ENCODE measurements at regions not wholly inside any gene's neighbourhood (a gene's known extent, or its start where the extent isn't known, plus 50 kb on each side); places are given as distances from the start of the nearest gene placed in this dataset.

DNA sequence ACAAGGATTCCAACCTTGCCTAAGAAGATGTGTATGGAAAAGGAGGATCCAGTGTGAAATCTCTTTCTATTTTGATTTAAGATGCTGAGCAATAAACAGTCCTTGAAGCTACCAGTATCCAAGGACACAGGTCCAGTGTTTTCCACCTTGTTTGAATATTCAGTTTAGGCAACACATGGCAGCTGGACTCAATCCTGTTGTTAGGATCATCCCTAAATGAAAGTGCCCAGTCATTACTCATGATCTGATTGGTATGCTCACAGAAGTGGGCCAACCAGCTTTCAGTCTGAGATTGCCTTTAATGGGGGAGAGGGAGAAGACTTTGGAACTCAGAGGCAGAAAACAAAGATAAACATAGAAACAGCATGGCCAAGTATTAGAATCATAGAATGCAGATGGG is 355.7 kb upstream of the ADAMTSL1 start:
- TF ChIP-seq, protein P1, sequence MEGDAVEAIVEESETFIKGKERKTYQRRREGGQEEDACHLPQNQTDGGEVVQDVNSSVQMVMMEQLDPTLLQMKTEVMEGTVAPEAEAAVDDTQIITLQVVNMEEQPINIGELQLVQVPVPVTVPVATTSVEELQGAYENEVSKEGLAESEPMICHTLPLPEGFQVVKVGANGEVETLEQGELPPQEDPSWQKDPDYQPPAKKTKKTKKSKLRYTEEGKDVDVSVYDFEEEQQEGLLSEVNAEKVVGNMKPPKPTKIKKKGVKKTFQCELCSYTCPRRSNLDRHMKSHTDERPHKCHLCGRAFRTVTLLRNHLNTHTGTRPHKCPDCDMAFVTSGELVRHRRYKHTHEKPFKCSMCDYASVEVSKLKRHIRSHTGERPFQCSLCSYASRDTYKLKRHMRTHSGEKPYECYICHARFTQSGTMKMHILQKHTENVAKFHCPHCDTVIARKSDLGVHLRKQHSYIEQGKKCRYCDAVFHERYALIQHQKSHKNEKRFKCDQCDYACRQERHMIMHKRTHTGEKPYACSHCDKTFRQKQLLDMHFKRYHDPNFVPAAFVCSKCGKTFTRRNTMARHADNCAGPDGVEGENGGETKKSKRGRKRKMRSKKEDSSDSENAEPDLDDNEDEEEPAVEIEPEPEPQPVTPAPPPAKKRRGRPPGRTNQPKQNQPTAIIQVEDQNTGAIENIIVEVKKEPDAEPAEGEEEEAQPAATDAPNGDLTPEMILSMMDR (IDR thresholded peaks at IDR 0.05; ENCODE audit: insufficient read depth, low read depth, low read length) = no peak
- TF ChIP-seq EZH2 (IDR thresholded peaks at IDR 0.05; ENCODE audit: insufficient read depth, low read length) = no peak

Measured in astrocyte (in vitro differentiated cells and primary cell).